Fibroblast of lung (primary cell): ENCODE measurements at regions not wholly inside any gene's neighbourhood (a gene's known extent, or its start where the extent isn't known, plus 50 kb on each side); places are given as distances from the start of the nearest gene placed in this dataset.

Source experiments
- DNase-seq, 2 donors: peaks; one replicate each; pipeline versions ENCODE4 v3.0.0 to v3.0.0-alpha.2; 2010; ENCODE audit warnings: low read depth in 2 of 2
- H2AFZ ChIP-seq: 2 replicates; pipeline ENCODE4 v1.5.1; 2012; ENCODE audit warnings: low read length, control low read depth, inconsistent platforms
- H3K27ac ChIP-seq: 2 replicates; pipeline ENCODE4 v1.5.1; 2011; ENCODE audit warnings: low read length, control low read depth; ENCODE audit not compliant: insufficient read depth
- H3K27me3 ChIP-seq: 2 replicates; pipeline ENCODE4 v1.5.1; 2011; ENCODE audit warnings: mild to moderate bottlenecking, low read length; ENCODE audit not compliant: control insufficient read depth, insufficient read depth
- H3K36me3 ChIP-seq: 2 replicates; pipeline ENCODE4 v1.5.1; 2011; ENCODE audit warnings: low read length; ENCODE audit not compliant: control insufficient read depth, insufficient read depth
- H3K4me1 ChIP-seq: 2 replicates; pipeline ENCODE4 v1.5.1; 2011; ENCODE audit warnings: low read length; ENCODE audit not compliant: control insufficient read depth, insufficient read depth; ENCODE audit errors: extremely low read depth
- H3K4me2 ChIP-seq: 2 replicates; pipeline ENCODE4 v1.5.1; 2011; ENCODE audit warnings: low read length, control low read depth; ENCODE audit not compliant: insufficient read depth; ENCODE audit errors: extremely low read depth
- H3K4me3 ChIP-seq, 4 experiments: fragments of 200-600 bp in 1 of 4; sonication (generic) in 1 of 4; replicated peaks in 1 of 4; 2 replicates each; pipeline ENCODE4 v1.5.1; 2011 to 2016; ENCODE audit warnings: low read length in 4 of 4, low read depth in 3 of 4, mild to moderate bottlenecking in 3 of 4, control low read depth in 2 of 4, inconsistent platforms in 1 of 4, mixed read lengths in 1 of 4; ENCODE audit not compliant: insufficient read depth in 1 of 4; ENCODE audit errors: control extremely low read depth in 1 of 4
- H3K79me2 ChIP-seq: 2 replicates; pipeline ENCODE4 v1.5.1; 2012; ENCODE audit warnings: mild to moderate bottlenecking, low read length, inconsistent platforms; ENCODE audit not compliant: control insufficient read depth, insufficient read depth
- H3K9ac ChIP-seq: 2 replicates; pipeline ENCODE4 v1.5.1; 2011; ENCODE audit warnings: mild to moderate bottlenecking, low read length, control low read depth; ENCODE audit not compliant: insufficient read depth
- H3K9me3 ChIP-seq: 2 replicates; pipeline ENCODE4 v1.5.1; 2012; ENCODE audit warnings: low read depth, low read length; ENCODE audit not compliant: control insufficient read depth, insufficient read depth
- H4K20me1 ChIP-seq: 2 replicates; pipeline ENCODE4 v1.5.1; 2011; ENCODE audit warnings: low read length; ENCODE audit not compliant: control insufficient read depth, insufficient read depth; ENCODE audit errors: extremely low read depth
- EZH2 ChIP-seq: IDR thresholded peaks from 2 replicates; pipeline ENCODE4 v1.5.1; 2012; ENCODE audit warnings: low read length, control low read depth, mild to moderate bottlenecking; ENCODE audit errors: missing control alignments
- TF ChIP-seq, protein P1 (sequence below), 2 donors: IDR thresholded peaks in 1 of 2; conservative IDR thresholded peaks in 1 of 2; 1 replicate in 1 of 2; 2 replicates in 1 of 2; pipeline ENCODE4 v1.5.1; 2011 to 2012; ENCODE audit warnings: low read length in 2 of 2, control low read depth in 1 of 2, inconsistent platforms in 1 of 2, low read depth in 1 of 2, mild to moderate bottlenecking in 1 of 2

DNA sequence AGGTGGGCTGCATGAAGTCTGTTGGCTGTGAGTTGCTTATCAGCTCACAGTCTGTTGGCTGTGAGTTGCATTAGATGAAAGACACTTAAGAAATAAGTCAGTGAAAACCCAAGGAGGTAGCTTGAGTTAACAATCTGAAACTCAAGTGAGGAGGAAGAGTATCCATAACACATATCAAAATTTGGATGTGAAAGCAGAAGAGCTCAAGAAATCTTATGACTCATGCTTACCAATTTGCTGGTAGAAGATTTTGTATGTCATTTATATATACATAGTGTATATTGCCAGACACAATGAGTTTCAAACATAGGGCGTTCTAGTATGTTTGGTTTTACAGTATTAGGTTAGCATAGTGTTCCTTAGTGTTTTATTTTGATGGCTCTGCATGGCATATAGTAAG lies 107.4 kb downstream of the DDIT4L start:
- no peaks in the 10 kb centered on the region for H3K36me3 ChIP-seq
- no peak overlapping the region for H3K4me3 ChIP-seq
- H3K27ac ChIP-seq: no peak overlapping the region
- H4K20me1 ChIP-seq: no peaks in the 10 kb centered on the region
- no peak overlapping the region for H2AFZ ChIP-seq
- no peak for TF ChIP-seq EZH2
- TF ChIP-seq, protein P1, sequence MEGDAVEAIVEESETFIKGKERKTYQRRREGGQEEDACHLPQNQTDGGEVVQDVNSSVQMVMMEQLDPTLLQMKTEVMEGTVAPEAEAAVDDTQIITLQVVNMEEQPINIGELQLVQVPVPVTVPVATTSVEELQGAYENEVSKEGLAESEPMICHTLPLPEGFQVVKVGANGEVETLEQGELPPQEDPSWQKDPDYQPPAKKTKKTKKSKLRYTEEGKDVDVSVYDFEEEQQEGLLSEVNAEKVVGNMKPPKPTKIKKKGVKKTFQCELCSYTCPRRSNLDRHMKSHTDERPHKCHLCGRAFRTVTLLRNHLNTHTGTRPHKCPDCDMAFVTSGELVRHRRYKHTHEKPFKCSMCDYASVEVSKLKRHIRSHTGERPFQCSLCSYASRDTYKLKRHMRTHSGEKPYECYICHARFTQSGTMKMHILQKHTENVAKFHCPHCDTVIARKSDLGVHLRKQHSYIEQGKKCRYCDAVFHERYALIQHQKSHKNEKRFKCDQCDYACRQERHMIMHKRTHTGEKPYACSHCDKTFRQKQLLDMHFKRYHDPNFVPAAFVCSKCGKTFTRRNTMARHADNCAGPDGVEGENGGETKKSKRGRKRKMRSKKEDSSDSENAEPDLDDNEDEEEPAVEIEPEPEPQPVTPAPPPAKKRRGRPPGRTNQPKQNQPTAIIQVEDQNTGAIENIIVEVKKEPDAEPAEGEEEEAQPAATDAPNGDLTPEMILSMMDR (conservative IDR thresholded peaks at IDR 0.05 in 1 of 2, IDR thresholded peaks at IDR 0.05 in 1 of 2; ENCODE audit: low read depth in 1 of 2, low read length in 2 of 2): no peak
- DNase-seq: no peak
- no peaks in the 10 kb centered on the region for H3K27me3 ChIP-seq
- no peak overlapping the region for H3K9ac ChIP-seq
- H3K4me1 ChIP-seq: no peaks in the 10 kb centered on the region
- H3K79me2 ChIP-seq: no peaks in the 10 kb centered on the region
- H3K9me3 ChIP-seq: no peaks in the 10 kb centered on the region
- no peak overlapping the region for H3K4me2 ChIP-seq

DNA sequence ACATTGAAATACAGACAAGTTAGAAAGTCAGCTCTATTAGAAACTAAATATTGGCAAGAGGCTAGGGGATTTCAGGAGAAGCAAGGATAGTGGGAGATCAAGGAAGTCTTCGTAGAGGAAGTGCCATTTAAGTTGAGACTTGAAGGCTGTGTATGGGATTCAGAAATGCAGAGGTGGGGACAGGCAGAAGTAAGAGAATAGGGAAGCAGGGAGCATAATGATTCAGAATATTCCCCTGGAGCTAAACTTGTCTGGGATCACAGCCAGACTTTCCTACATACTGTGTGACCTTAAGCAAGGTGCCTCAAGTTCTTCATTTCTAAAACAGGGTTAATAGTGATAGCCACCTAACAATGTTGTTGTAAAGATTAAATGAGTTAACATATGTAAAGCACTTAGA lies 108.8 kb downstream of the DDIT4L start:
- TF ChIP-seq EZH2: no peak
- TF ChIP-seq, protein P1 (conservative IDR thresholded peaks at IDR 0.05 in 1 of 2, IDR thresholded peaks at IDR 0.05 in 1 of 2; ENCODE audit: low read depth in 1 of 2, low read length in 2 of 2): no peak
- H3K36me3 ChIP-seq: no peaks in the 10 kb centered on the region
- no peak overlapping the region for H3K4me2 ChIP-seq
- H3K27ac ChIP-seq: no peak overlapping the region
- H4K20me1 ChIP-seq: no peaks in the 10 kb centered on the region
- no peaks in the 10 kb centered on the region for H3K4me1 ChIP-seq
- no peaks in the 10 kb centered on the region for H3K9me3 ChIP-seq
- H3K27me3 ChIP-seq: no peaks in the 10 kb centered on the region
- H3K4me3 ChIP-seq: no peak overlapping the region
- no peak overlapping the region for H2AFZ ChIP-seq
- H3K79me2 ChIP-seq: no peaks in the 10 kb centered on the region
- H3K9ac ChIP-seq: no peak overlapping the region
- no peak for DNase-seq

DNA sequence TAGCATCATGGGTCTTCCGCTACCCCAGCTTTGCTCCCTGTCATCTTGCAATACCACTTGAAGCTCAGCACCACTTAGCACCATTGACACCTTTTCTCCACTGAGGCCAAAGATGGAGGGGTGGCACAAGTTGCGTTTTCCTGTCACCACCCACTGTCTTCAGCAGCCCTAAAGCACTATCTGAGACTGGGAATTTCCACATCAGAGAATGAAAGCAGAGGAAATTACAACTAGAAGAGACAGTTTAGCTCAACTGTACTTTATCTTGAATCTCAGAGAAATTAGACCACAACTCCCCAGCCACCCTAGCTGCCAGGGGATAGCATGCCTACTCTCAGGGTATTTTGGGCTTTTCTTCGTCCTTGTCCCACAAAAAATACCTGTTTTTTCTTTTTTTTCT lies 111.0 kb downstream of the DDIT4L start:
- H3K79me2 ChIP-seq: no peaks in the 10 kb centered on the region
- H3K9me3 ChIP-seq: no peaks in the 10 kb centered on the region
- H3K27me3 ChIP-seq: no peaks in the 10 kb centered on the region
- no peak overlapping the region for H2AFZ ChIP-seq
- no peak overlapping the region for H3K4me2 ChIP-seq
- TF ChIP-seq, protein P1 (conservative IDR thresholded peaks at IDR 0.05 in 1 of 2, IDR thresholded peaks at IDR 0.05 in 1 of 2; ENCODE audit: low read depth in 1 of 2, low read length in 2 of 2): no peak
- no peak for TF ChIP-seq EZH2
- no peaks in the 10 kb centered on the region for H4K20me1 ChIP-seq
- H3K4me3 ChIP-seq: no peak overlapping the region
- no peaks in the 10 kb centered on the region for H3K36me3 ChIP-seq
- no peak overlapping the region for H3K27ac ChIP-seq
- no peak overlapping the region for H3K9ac ChIP-seq
- no peak for DNase-seq
- no peaks in the 10 kb centered on the region for H3K4me1 ChIP-seq
